PC-9 (cell line): ENCODE measurements at regions not wholly inside any gene's neighbourhood (a gene's known extent, or its start where the extent isn't known, plus 50 kb on each side); places are given as distances from the start of the nearest gene placed in this dataset.

Source experiments
- BruUV-seq: library from RNA; stranded (reverse); fragments of 400-500 nt; replicated peaks from 2 replicates; lab custom pipeline; 2021; lab: Mats Ljungman, UMichigan
- CTCF ChIA-PET: fragments of 300-600 bp; sonication (Branson Sonifier 250); formaldehyde crosslinking; loops from one replicate; lab custom pipeline; 2022; ENCODE audit warnings: antibody characterized with exemption; lab: Charles Lee
- POLR2A ChIA-PET: fragments of 300-600 bp; sonication (Branson Sonifier 250); formaldehyde crosslinking; loops from one replicate; lab custom pipeline; 2022; ENCODE audit warnings: antibody characterized with exemption; ENCODE audit not compliant: unreplicated experiment; lab: Charles Lee
- DNase-seq, 2 experiments: peaks; one replicate each; pipeline versions ENCODE4 v3.0.0 to v3.0.0-alpha.2; 2015 to 2022; ENCODE audit warnings: mixed read lengths in 1 of 2
- H2AFZ ChIP-seq: fragments of 200-600 bp; sonication (generic); 2 replicates; pipeline ENCODE4 v1.8.1; 2017; ENCODE audit warnings: antibody characterized with exemption
- H3F3A ChIP-seq: fragments of 200-600 bp; sonication (generic); 2 replicates; pipeline ENCODE4 v1.8.1; 2017; ENCODE audit warnings: antibody characterized with exemption, mild to moderate bottlenecking, low read depth; ENCODE audit not compliant: insufficient read depth
- H3K27ac ChIP-seq: fragments of 200-600 bp; sonication (generic); 2 replicates; pipeline ENCODE4 v1.6.1; 2016; ENCODE audit warnings: mixed run types
- H3K27me3 ChIP-seq: fragments of 200-600 bp; sonication (generic); 2 replicates; pipeline ENCODE4 v1.6.1; 2016; ENCODE audit warnings: low read depth, mixed run types; ENCODE audit not compliant: insufficient read depth
- H3K36me3 ChIP-seq: fragments of 200-600 bp; sonication (generic); 2 replicates; pipeline ENCODE4 v1.6.1; 2016; ENCODE audit warnings: low read depth, mixed run types
- H3K4me1 ChIP-seq: fragments of 200-600 bp; sonication (generic); replicated peaks from 2 replicates; pipeline ENCODE4 v1.6.1; 2016; ENCODE audit warnings: mixed run types; ENCODE audit not compliant: insufficient read depth
- H3K4me2 ChIP-seq: fragments of 200-600 bp; sonication (generic); 2 replicates; pipeline ENCODE4 v1.6.1; 2017; ENCODE audit warnings: mixed run types
- H3K4me3 ChIP-seq: fragments of 200-600 bp; sonication (generic); 2 replicates; pipeline ENCODE4 v1.6.1; 2016; ENCODE audit warnings: mixed run types
- H3K79me2 ChIP-seq: fragments of 200-600 bp; sonication (generic); 2 replicates; pipeline ENCODE4 v1.6.1; 2017; ENCODE audit warnings: low read depth, mixed run types
- H3K9me2 ChIP-seq: fragments of 200-600 bp; sonication (generic); 2 replicates; pipeline ENCODE4 v1.8.1; 2017; ENCODE audit warnings: mild to moderate bottlenecking; ENCODE audit not compliant: insufficient read depth
- H3K9me3 ChIP-seq: fragments of 200-600 bp; sonication (generic); 2 replicates; pipeline ENCODE4 v1.8.1; 2016; ENCODE audit warnings: low read depth; ENCODE audit not compliant: insufficient read depth
- H4K20me1 ChIP-seq: fragments of 200-600 bp; sonication (generic); 2 replicates; pipeline ENCODE4 v1.8.1; 2017; ENCODE audit not compliant: insufficient read depth
- EZH2 ChIP-seq: fragments of 200-600 bp; sonication (generic); IDR thresholded peaks from 2 replicates; pipeline ENCODE4 v1.8.0; 2017; ENCODE audit warnings: antibody characterized with exemption, low read depth
- intact Hi-C: fragments of 100-400 bp; cut with micrococcal nuclease; formaldehyde crosslinking; loops from one replicate; pipeline ENCODE4 v1.10.0; 2022; ENCODE audit not compliant: unreplicated experiment
- TF ChIP-seq, protein P1 (sequence below): fragments of 200-600 bp; sonication (generic); conservative IDR thresholded peaks from 2 replicates; pipeline ENCODE4 v1.6.1; 2017; ENCODE audit warnings: mixed run types, antibody characterized with exemption, mild to moderate bottlenecking, moderate library complexity

GRCh38 chrX:25701876-25702275 lies 436.3 kb upstream of the MAGEB18 start:
- no peak overlapping the region for H3K27ac ChIP-seq
- H3K36me3 ChIP-seq = no peaks in the 10 kb centered on the region
- CTCF ChIA-PET = no interaction called here
- H3K4me3 ChIP-seq = no peak overlapping the region
- H4K20me1 ChIP-seq = no peaks in the 10 kb centered on the region
- H3K4me1 ChIP-seq = no peaks in the 10 kb centered on the region
- H3K9me2 ChIP-seq = no peaks in the 10 kb centered on the region
- H3K9me3 ChIP-seq = no peaks in the 10 kb centered on the region
- no peaks in the 10 kb centered on the region for H3F3A ChIP-seq
- intact Hi-C loops = no loop called here
- H3K79me2 ChIP-seq = no peaks in the 10 kb centered on the region
- no peak for TF ChIP-seq EZH2
- H3K4me2 ChIP-seq = no peak overlapping the region
- no TSS peak for BruUV-seq
- POLR2A ChIA-PET = no interaction called here
- H2AFZ ChIP-seq = no peak overlapping the region
- no peaks in the 10 kb centered on the region for H3K27me3 ChIP-seq
- no peak for DNase-seq

DNA sequence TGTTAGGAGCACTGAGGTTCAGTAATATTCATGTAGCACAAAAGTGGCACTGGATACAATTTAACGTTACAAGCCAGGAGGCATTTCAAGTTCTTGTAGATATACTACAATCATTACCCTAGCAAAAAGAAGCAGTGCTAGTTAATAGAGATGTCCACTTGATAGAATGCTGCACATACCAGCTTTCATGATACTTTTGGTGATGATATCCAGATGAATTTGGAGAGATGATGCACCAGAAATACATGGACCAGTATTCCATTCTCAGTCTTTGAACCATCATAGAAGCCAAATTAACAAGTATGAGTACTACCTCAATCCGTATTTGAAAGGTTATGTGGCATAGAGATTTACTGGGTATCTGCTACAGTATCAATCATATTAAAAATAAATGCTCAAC lies 421.0 kb upstream of the MAGEB18 start:
- Histone ChIP-seq H3F3A (no peaks in the 10 kb centered on the region), H3K9me3 (no peaks in the 10 kb centered on the region), H3K4me1 (no peaks in the 10 kb centered on the region), H3K36me3 (no peaks in the 10 kb centered on the region), H3K9me2 (no peaks in the 10 kb centered on the region), H3K27me3 (no peaks in the 10 kb centered on the region), H2AFZ (no peak overlapping the region), H4K20me1 (no peaks in the 10 kb centered on the region), H3K4me2 (no peak overlapping the region), H3K79me2 (no peaks in the 10 kb centered on the region), H3K27ac (no peak overlapping the region), H3K4me3 (no peak overlapping the region)
- no TSS peak for BruUV-seq
- ChIA-PET POLR2A (no interaction called here), CTCF (no interaction called here)
- intact Hi-C loops = no loop called here
- DNase-seq = no peak
- TF ChIP-seq, protein P1, sequence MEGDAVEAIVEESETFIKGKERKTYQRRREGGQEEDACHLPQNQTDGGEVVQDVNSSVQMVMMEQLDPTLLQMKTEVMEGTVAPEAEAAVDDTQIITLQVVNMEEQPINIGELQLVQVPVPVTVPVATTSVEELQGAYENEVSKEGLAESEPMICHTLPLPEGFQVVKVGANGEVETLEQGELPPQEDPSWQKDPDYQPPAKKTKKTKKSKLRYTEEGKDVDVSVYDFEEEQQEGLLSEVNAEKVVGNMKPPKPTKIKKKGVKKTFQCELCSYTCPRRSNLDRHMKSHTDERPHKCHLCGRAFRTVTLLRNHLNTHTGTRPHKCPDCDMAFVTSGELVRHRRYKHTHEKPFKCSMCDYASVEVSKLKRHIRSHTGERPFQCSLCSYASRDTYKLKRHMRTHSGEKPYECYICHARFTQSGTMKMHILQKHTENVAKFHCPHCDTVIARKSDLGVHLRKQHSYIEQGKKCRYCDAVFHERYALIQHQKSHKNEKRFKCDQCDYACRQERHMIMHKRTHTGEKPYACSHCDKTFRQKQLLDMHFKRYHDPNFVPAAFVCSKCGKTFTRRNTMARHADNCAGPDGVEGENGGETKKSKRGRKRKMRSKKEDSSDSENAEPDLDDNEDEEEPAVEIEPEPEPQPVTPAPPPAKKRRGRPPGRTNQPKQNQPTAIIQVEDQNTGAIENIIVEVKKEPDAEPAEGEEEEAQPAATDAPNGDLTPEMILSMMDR = no peak
- TF ChIP-seq EZH2 = no peak

GRCh38 chrX:25721564-25721963 lies 416.6 kb upstream of the MAGEB18 start:
- Histone ChIP-seq H3K27ac (no peak overlapping the region), H2AFZ (no peak overlapping the region), H3K36me3 (no peaks in the 10 kb centered on the region), H3K27me3 (no peaks in the 10 kb centered on the region), H3K4me1 (no peaks in the 10 kb centered on the region), H4K20me1 (no peaks in the 10 kb centered on the region), H3F3A (no peaks in the 10 kb centered on the region), H3K4me3 (no peak overlapping the region), H3K9me3 (no peaks in the 10 kb centered on the region), H3K79me2 (no peaks in the 10 kb centered on the region), H3K4me2 (no peak overlapping the region), H3K9me2 (no peaks in the 10 kb centered on the region)
- intact Hi-C loops = no loop called here
- DNase-seq = no peak
- BruUV-seq = no TSS peak
- TF ChIP-seq, protein P1 = peak; percentile 55
- no peak for TF ChIP-seq EZH2
- CTCF ChIA-PET = no interaction called here
- POLR2A ChIA-PET = no interaction called here

DNA sequence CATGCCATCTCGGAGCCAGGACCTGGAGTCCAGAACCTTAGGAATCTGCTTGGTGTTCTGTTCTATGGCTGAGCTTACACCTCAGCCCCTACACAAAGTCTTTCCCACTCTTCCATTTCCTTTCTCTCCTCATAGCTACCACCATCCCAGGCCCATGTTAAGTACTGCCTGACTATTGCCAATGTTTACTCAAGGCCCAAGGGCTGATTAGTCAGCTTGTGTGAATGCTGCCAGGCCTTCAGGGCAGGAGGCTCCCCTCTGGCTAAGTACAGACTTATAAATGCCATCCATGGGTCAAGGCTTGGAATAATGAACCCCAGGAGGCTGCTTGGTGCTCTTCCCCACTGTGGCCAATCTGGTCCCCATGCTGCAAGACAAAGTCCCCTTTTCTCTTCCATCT lies 411.6 kb upstream of the MAGEB18 start:
- Histone ChIP-seq H3K9me2 (no peaks in the 10 kb centered on the region), H3F3A (no peaks in the 10 kb centered on the region), H3K27me3 (no peaks in the 10 kb centered on the region), H3K79me2 (no peaks in the 10 kb centered on the region), H3K4me2 (no peak overlapping the region), H2AFZ (no peak overlapping the region), H3K4me1 (no peaks in the 10 kb centered on the region), H3K9me3 (no peaks in the 10 kb centered on the region), H3K4me3 (no peak overlapping the region), H3K36me3 (no peaks in the 10 kb centered on the region), H3K27ac (no peak overlapping the region), H4K20me1 (no peaks in the 10 kb centered on the region)
- DNase-seq = no peak
- CTCF ChIA-PET = no interaction called here
- TF ChIP-seq, protein P1 = no peak
- no TSS peak for BruUV-seq
- intact Hi-C loops = no loop called here
- POLR2A ChIA-PET = no interaction called here
